Smooth muscle cell of the brain vasculature (primary cell): ENCODE measurements at regions not wholly inside any gene's neighbourhood (a gene's known extent, or its start where the extent isn't known, plus 50 kb on each side); places are given as distances from the start of the nearest gene placed in this dataset.
"Not testable (repeated sequence)": the region's sequence is repeated elsewhere in the genome, so short reads cannot be mapped to it uniquely, and the experiment has no call there.

ENCODE experiments used
- DNase-seq: peaks from one replicate; pipeline ENCODE4 v3.0.0-alpha.2; 2012; ENCODE audit warnings: low read depth, low spot score

GRCh38 chr3:159045279-159045885, 243.5 kb downstream of the MFSD1 start:
- no peak for DNase-seq

GRCh38 chr3:159047361-159047760, 245.5 kb downstream of the MFSD1 start:
- no peak for DNase-seq

GRCh38 chr3:159052494-159052893, 250.6 kb downstream of the MFSD1 start:
- not testable (repeated sequence) for DNase-seq

- no peak for DNase-seq
Measured at GRCh38 chr3:159057621-159058020, 255.8 kb downstream of the MFSD1 start.

- no peak for DNase-seq
Measured at GRCh38 chr3:159058859-159059258, 257.0 kb downstream of the MFSD1 start.

GRCh38 chr3:159059395-159059794, 257.5 kb downstream of the MFSD1 start:
- no peak for DNase-seq

GRCh38 chr3:159062734-159063410, 261.0 kb downstream of the MFSD1 start:
- DNase-seq: no peak

GRCh38 chr3:159069091-159069490, 267.2 kb downstream of the MFSD1 start, which contains the start of gene IQCJ:
TSS of gene IQCJ (plus strand) at chr3:159069319.
- no peak for DNase-seq

GRCh38 chr3:159069866-159070425, 268.1 kb downstream of the MFSD1 start:
- no peak for DNase-seq

- DNase-seq: no peak
Measured at GRCh38 chr3:159074756-159075701, 273.2 kb downstream of the MFSD1 start.

- DNase-seq: peak; percentile 1
Measured at GRCh38 chr3:159077860-159078259, 276.0 kb downstream of the MFSD1 start.

- DNase-seq: no peak
Measured at GRCh38 chr3:159080256-159080655, 278.4 kb downstream of the MFSD1 start.

GRCh38 chr3:159080821-159081220, 279.0 kb downstream of the MFSD1 start:
- no peak for DNase-seq

GRCh38 chr3:159082519-159082918, 280.7 kb downstream of the MFSD1 start:
- DNase-seq: peak; percentile 4

GRCh38 chr3:159091936-159092335, 290.1 kb downstream of the MFSD1 start:
- DNase-seq: no peak

- DNase-seq: no peak
Measured at GRCh38 chr3:159102001-159102400, 300.1 kb downstream of the MFSD1 start.

GRCh38 chr3:159112724-159113123, 310.9 kb downstream of the MFSD1 start:
- DNase-seq: no peak

GRCh38 chr3:159113221-159113875, 311.5 kb downstream of the MFSD1 start:
- DNase-seq: no peak

- no peak for DNase-seq
Measured at GRCh38 chr3:159114582-159114981, 312.7 kb downstream of the MFSD1 start.

GRCh38 chr3:159123877-159124276, 322.0 kb downstream of the MFSD1 start:
- DNase-seq: no peak

GRCh38 chr3:159126261-159127020, 324.6 kb downstream of the MFSD1 start:
- DNase-seq: no peak
